ENCODE measurements at regions not wholly inside any gene's neighbourhood (a gene's known extent, or its start where the extent isn't known, plus 50 kb on each side); places are given as distances from the start of the nearest gene placed in this dataset.

GRCh38 chr3:177921153-177921552 lies 615.1 kb upstream of the KCNMB2 start:
- no peaks in the 10 kb centered on the region for H3F3A ChIP-seq (ENCODE audit: insufficient read depth, low read depth)
- no peaks in the 10 kb centered on the region for H3K79me2 ChIP-seq (ENCODE audit: low read depth)
- BruUV-seq (replicated peaks), result no TSS peak
- POLR2A ChIA-PET (ENCODE audit: unreplicated experiment), result no interaction called here
- no peaks in the 10 kb centered on the region for H3K4me1 ChIP-seq (replicated peaks; ENCODE audit: insufficient read depth)
- no peaks in the 10 kb centered on the region for H3K27me3 ChIP-seq (ENCODE audit: insufficient read depth, low read depth)
- H3K4me2 ChIP-seq, result no peak overlapping the region
- H3K27ac ChIP-seq, result no peak overlapping the region
- H3K9me2 ChIP-seq (ENCODE audit: insufficient read depth), result peaks cover 6% of the 10 kb centered on the region; the same call in 1 of the 2 replicates
- H4K20me1 ChIP-seq (ENCODE audit: insufficient read depth), result no peaks in the 10 kb centered on the region
- H3K36me3 ChIP-seq (ENCODE audit: low read depth), result no peaks in the 10 kb centered on the region
- no peak overlapping the region for H2AFZ ChIP-seq
- H3K9me3 ChIP-seq (ENCODE audit: insufficient read depth, low read depth), result no peaks in the 10 kb centered on the region; the same call in 1 of the 2 replicates
- DNase-seq, result no peak
- intact Hi-C loops (cut with micrococcal nuclease; ENCODE audit: unreplicated experiment), result loop anchor here (10.0 kb wide), 1 partner anchor 556 kb away; no protein-coding TSS in a partner anchor
- no peak for TF ChIP-seq EZH2 (IDR thresholded peaks at IDR 0.05; ENCODE audit: low read depth)
- TF ChIP-seq, protein P1, sequence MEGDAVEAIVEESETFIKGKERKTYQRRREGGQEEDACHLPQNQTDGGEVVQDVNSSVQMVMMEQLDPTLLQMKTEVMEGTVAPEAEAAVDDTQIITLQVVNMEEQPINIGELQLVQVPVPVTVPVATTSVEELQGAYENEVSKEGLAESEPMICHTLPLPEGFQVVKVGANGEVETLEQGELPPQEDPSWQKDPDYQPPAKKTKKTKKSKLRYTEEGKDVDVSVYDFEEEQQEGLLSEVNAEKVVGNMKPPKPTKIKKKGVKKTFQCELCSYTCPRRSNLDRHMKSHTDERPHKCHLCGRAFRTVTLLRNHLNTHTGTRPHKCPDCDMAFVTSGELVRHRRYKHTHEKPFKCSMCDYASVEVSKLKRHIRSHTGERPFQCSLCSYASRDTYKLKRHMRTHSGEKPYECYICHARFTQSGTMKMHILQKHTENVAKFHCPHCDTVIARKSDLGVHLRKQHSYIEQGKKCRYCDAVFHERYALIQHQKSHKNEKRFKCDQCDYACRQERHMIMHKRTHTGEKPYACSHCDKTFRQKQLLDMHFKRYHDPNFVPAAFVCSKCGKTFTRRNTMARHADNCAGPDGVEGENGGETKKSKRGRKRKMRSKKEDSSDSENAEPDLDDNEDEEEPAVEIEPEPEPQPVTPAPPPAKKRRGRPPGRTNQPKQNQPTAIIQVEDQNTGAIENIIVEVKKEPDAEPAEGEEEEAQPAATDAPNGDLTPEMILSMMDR (conservative IDR thresholded peaks at IDR 0.05), result no peak
- CTCF ChIA-PET, result no interaction called here
- no peak overlapping the region for H3K4me3 ChIP-seq

- intact Hi-C loops (cut with micrococcal nuclease; ENCODE audit: unreplicated experiment), result loop anchor here (10.0 kb wide), 1 partner anchor 559 kb away; no protein-coding TSS in a partner anchor
- Histone ChIP-seq H3K4me3 (no peak overlapping the region), H3K4me1 (replicated peaks; ENCODE audit: insufficient read depth) (peaks cover 18% of the 10 kb centered on the region), H3K27ac (no peak overlapping the region), H3F3A (ENCODE audit: insufficient read depth, low read depth) (0 out of 2 replicates have a peak, but pooled peaks cover 5% of the 10 kb centered on the region), H4K20me1 (ENCODE audit: insufficient read depth) (no peaks in the 10 kb centered on the region), H3K9me3 (ENCODE audit: insufficient read depth, low read depth) (peaks cover 17% of the 10 kb centered on the region; the same call in 1 of the 2 replicates), H2AFZ (no peak overlapping the region), H3K36me3 (ENCODE audit: low read depth) (no peaks in the 10 kb centered on the region), H3K27me3 (ENCODE audit: insufficient read depth, low read depth) (no peaks in the 10 kb centered on the region), H3K79me2 (ENCODE audit: low read depth) (no peaks in the 10 kb centered on the region), H3K4me2 (no peak overlapping the region), H3K9me2 (ENCODE audit: insufficient read depth) (peaks cover 6% of the 10 kb centered on the region; the same call in 1 of the 2 replicates)
- no peak for TF ChIP-seq EZH2 (IDR thresholded peaks at IDR 0.05; ENCODE audit: low read depth)
- TF ChIP-seq, protein P1 (conservative IDR thresholded peaks at IDR 0.05), result no peak
- no peak for DNase-seq
- no TSS peak for BruUV-seq (replicated peaks)
- CTCF ChIA-PET, result no interaction called here
- POLR2A ChIA-PET (ENCODE audit: unreplicated experiment), result no interaction called here
These were observed 612.0 kb upstream of the KCNMB2 start for GRCh38 chr3:177924261-177924660.

GRCh38 chr3:177928172-177928873 lies 607.9 kb upstream of the KCNMB2 start:
- Histone ChIP-seq H3K27ac (peak overlapping the region; percentile 59), H4K20me1 (ENCODE audit: insufficient read depth) (no peaks in the 10 kb centered on the region), H2AFZ (peak overlapping the region; percentile 10), H3K4me1 (replicated peaks; ENCODE audit: insufficient read depth) (peaks cover 22% of the 10 kb centered on the region), H3F3A (ENCODE audit: insufficient read depth, low read depth) (0 out of 2 replicates have a peak, but pooled peaks cover 5% of the 10 kb centered on the region), H3K27me3 (ENCODE audit: insufficient read depth, low read depth) (no peaks in the 10 kb centered on the region), H3K36me3 (ENCODE audit: low read depth) (no peaks in the 10 kb centered on the region), H3K79me2 (ENCODE audit: low read depth) (no peaks in the 10 kb centered on the region), H3K4me2 (peak overlapping the region; percentile 34), H3K9me3 (ENCODE audit: insufficient read depth, low read depth) (peaks cover 24% of the 10 kb centered on the region; the same call in 1 of the 2 replicates), H3K4me3 (no peak overlapping the region), H3K9me2 (ENCODE audit: insufficient read depth) (peaks cover 6% of the 10 kb centered on the region; the same call in 1 of the 2 replicates)
- DNase-seq, result peak in 1 of 2 experiments; percentile 81
- TF ChIP-seq EZH2 (IDR thresholded peaks at IDR 0.05; ENCODE audit: low read depth), result no peak
- TF ChIP-seq, protein P1 (conservative IDR thresholded peaks at IDR 0.05), result no peak
- ChIA-PET POLR2A (ENCODE audit: unreplicated experiment) (interaction anchor here (0.7 kb wide), 1 partner anchor 84 kb away, joined by 3 read pairs; no protein-coding TSS in a partner anchor), CTCF (interaction anchor here (0.6 kb wide), 1 partner anchor 40 kb away, joined by 9 read pairs; no protein-coding TSS in a partner anchor)
- TSS peak; percentile 29 for BruUV-seq (replicated peaks)
- intact Hi-C loops (cut with micrococcal nuclease; ENCODE audit: unreplicated experiment), result loop anchor here (1.0 to 10.0 kb wide), 3 partner anchors 112 to 564 kb away; no protein-coding TSS in a partner anchor

All from PC-9 (cell line).